Prostate gland (tissue), 2 donors: ENCODE measurements at regions not wholly inside any gene's neighbourhood (a gene's known extent, or its start where the extent isn't known, plus 50 kb on each side); places are given as distances from the start of the nearest gene placed in this dataset.

Source experiments
- DNase-seq: peaks from one replicate; pipeline ENCODE4 v3.0.0-alpha.2; 2019; ENCODE audit warnings: low spot score
- H3K27ac ChIP-seq, 2 donors: fragments of 200-600 bp; sonication (generic); 2 replicates each; pipeline ENCODE4 v1.5.1; 2017 to 2019
- H3K27me3 ChIP-seq: fragments of 200-600 bp; sonication (generic); replicated peaks from 2 replicates; pipeline ENCODE4 v1.5.1; 2019; ENCODE audit not compliant: insufficient read depth
- H3K36me3 ChIP-seq, 2 donors: fragments of 200-600 bp; sonication (generic); 1 replicate in 1 of 2; 2 replicates in 1 of 2; pipeline versions ENCODE4 v1.5.1 to v1.8.1; 2017 to 2019
- H3K4me1 ChIP-seq: fragments of 200-600 bp; sonication (generic); replicated peaks from 2 replicates; pipeline ENCODE4 v1.5.1; 2019
- H3K4me3 ChIP-seq, 2 donors: fragments of 200-600 bp; sonication (generic); 2 replicates each; pipeline ENCODE4 v1.5.1; 2017 to 2019
- H3K9me3 ChIP-seq: fragments of 200-600 bp; sonication (generic); 2 replicates; pipeline ENCODE4 v1.5.1; 2017
- POLR2A ChIP-seq: fragments of 450-650 bp; IDR thresholded peaks from one replicate; pipeline ENCODE4 v1.6.1; 2016; ENCODE audit warnings: antibody characterized with exemption, mild to moderate bottlenecking
- POLR2AphosphoS5 ChIP-seq: sonication (generic); formaldehyde crosslinking; IDR thresholded peaks from one replicate; pipeline ENCODE4 v1.6.1; 2017; ENCODE audit warnings: antibody characterized with exemption
- WGBS: methylation state at CpG from one replicate; pipeline ENCODE4 v1.1.5; 2018; 5-methylcytosine and 5-hydroxymethylcytosine counted together
- intact Hi-C: fragments of 100-400 bp; cut with DNase I; formaldehyde crosslinking; loops from one replicate; pipeline ENCODE4 v1.14.2; 2022
- TF ChIP-seq, protein P1 (sequence below), 4 experiments: fragments of 200-600 bp in 2 of 4; fragments of 450-650 bp in 2 of 4; sonication (generic) in 2 of 4; IDR thresholded peaks; 1 replicate in 3 of 4; 2 replicates in 1 of 4; pipeline ENCODE4 v1.5.1; 2016 to 2019; ENCODE audit warnings: antibody characterized with exemption in 4 of 4, mild to moderate bottlenecking in 2 of 4, moderate library complexity in 2 of 4

DNA sequence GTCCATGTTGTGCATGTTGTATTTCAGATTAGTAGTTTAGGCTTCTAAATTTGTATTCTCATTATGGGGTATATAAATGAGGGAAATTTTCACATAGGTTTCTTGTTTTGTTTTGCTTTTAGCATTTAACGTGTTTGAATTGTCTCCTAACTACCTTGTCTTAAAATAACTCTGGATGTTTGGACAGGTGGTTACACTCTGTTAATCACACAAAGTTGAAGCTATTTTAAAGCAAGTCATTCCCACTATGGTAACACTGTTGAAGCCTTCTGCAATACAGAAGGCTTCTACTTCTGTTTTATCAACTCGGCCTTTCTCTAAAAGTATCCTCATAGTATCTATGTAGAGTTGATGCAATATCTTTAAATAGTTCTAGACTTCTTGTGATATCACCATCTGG, 245.3 kb upstream of the HTR2A start:
- intact Hi-C loops, result no loop called here
- no peaks in the 10 kb centered on the region for H3K4me1 ChIP-seq
- H3K36me3 ChIP-seq, result no peaks in the 10 kb centered on the region
- DNase-seq, result no peak
- no peaks in the 10 kb centered on the region for H3K9me3 ChIP-seq
- TF ChIP-seq POLR2A (no peak), POLR2AphosphoS5 (no peak)
- TF ChIP-seq, protein P1, sequence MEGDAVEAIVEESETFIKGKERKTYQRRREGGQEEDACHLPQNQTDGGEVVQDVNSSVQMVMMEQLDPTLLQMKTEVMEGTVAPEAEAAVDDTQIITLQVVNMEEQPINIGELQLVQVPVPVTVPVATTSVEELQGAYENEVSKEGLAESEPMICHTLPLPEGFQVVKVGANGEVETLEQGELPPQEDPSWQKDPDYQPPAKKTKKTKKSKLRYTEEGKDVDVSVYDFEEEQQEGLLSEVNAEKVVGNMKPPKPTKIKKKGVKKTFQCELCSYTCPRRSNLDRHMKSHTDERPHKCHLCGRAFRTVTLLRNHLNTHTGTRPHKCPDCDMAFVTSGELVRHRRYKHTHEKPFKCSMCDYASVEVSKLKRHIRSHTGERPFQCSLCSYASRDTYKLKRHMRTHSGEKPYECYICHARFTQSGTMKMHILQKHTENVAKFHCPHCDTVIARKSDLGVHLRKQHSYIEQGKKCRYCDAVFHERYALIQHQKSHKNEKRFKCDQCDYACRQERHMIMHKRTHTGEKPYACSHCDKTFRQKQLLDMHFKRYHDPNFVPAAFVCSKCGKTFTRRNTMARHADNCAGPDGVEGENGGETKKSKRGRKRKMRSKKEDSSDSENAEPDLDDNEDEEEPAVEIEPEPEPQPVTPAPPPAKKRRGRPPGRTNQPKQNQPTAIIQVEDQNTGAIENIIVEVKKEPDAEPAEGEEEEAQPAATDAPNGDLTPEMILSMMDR (IDR thresholded peaks at IDR 0.05), result no peak
- no peak overlapping the region for H3K27ac ChIP-seq
- H3K27me3 ChIP-seq, result no peaks in the 10 kb centered on the region
- H3K4me3 ChIP-seq, result no peak overlapping the region
- 40% methylated on average over 2 of the region's 2 CpGs for WGBS

DNA sequence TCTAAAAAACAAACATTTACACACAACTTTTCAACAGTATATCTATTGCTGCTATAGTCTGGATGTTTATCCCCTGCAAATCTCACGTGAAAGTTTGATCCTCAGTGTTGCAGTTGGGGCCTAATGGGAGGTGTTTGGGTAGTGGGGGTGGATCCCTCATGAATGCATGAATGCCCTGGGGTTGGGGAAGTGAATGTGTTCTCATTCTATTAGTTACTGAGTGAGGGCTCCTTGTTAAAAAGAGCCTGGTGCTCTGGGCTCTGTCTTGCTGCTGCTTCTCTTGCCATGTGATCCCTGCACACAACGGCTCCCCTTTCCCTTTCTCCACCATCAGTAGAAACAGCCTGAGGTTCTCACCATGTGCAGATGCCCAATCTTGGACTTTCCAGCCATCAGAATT, 242.7 kb upstream of the HTR2A start:
- WGBS, result 57% methylated on average over 2 of the region's 2 CpGs
- Histone ChIP-seq H3K27me3 (no peaks in the 10 kb centered on the region), H3K27ac (no peak overlapping the region), H3K4me1 (no peaks in the 10 kb centered on the region), H3K4me3 (no peak overlapping the region), H3K36me3 (no peaks in the 10 kb centered on the region), H3K9me3 (no peaks in the 10 kb centered on the region)
- DNase-seq, result no peak
- TF ChIP-seq, protein P1 (IDR thresholded peaks at IDR 0.05), result no peak
- no peak for TF ChIP-seq POLR2AphosphoS5
- TF ChIP-seq POLR2A, result no peak
- intact Hi-C loops, result no loop called here

DNA sequence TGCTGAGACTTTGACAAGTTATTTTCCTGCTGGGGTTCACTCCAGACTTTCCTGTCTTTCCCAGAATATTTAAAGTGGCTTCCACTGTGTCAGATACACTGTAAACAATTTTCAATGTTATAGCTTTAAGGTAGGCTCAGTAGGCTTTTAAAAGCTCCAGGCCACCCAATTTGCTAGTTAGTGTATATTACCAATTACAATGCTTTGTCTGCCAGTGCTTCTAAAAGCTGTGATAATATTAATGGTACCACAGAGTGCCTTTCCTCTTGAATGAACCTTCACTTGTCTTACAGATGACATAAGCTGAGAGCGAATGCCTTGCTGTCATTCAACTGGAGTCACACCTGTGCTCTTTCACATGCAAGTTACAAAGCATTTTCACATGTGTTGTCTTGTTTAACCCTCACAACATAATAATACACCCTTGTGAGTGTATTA, 239.7 kb upstream of the HTR2A start:
- no peaks in the 10 kb centered on the region for H3K27me3 ChIP-seq
- H3K4me1 ChIP-seq, result no peaks in the 10 kb centered on the region
- WGBS, result 83% methylated on average over 1 of the region's 1 CpG
- H3K4me3 ChIP-seq, result no peak overlapping the region
- intact Hi-C loops, result no loop called here
- H3K36me3 ChIP-seq, result no peaks in the 10 kb centered on the region
- DNase-seq, result no peak
- TF ChIP-seq POLR2AphosphoS5 (no peak), POLR2A (no peak)
- TF ChIP-seq, protein P1 (IDR thresholded peaks at IDR 0.05), result no peak
- H3K9me3 ChIP-seq, result no peaks in the 10 kb centered on the region
- no peak overlapping the region for H3K27ac ChIP-seq

DNA sequence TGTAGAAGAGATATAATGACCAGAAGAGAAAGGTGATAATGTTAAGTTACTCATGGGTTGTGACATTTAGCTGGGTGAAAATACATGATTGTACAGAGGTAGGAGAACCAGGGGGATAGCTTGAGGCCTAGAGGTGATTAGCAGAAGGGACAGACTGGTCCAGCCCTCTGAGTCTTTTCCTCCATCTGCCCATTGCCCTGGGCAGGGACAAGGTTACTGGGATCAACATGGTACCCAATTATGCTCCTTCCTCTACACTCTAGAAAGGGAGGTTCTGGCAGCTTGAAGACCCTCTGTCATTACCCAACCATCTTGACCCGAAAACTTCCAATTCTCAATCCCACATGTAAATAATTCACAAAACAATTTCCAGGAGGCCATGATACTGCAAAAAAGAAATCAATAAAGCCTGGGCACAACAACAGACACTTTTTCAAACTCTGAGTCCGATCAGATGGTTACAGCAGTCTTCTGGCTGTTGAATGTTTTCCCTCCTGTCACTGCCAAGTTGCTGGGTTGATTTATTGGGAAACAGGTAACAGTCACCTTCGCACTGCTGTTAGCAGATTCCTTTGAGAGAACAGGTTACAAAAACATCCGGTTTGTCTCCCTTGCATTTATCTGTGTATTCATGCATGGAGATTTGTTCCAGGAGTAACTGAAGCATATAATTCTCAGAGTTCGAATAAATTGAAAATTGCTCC, 239.1 kb upstream of the HTR2A start:
- no peak overlapping the region for H3K27ac ChIP-seq
- H3K4me3 ChIP-seq, result no peak overlapping the region
- intact Hi-C loops, result no loop called here
- no peaks in the 10 kb centered on the region for H3K4me1 ChIP-seq
- no peaks in the 10 kb centered on the region for H3K9me3 ChIP-seq
- TF ChIP-seq POLR2AphosphoS5, result no peak
- no peak for TF ChIP-seq POLR2A
- TF ChIP-seq, protein P1 (IDR thresholded peaks at IDR 0.05), result no peak
- H3K27me3 ChIP-seq, result no peaks in the 10 kb centered on the region
- 54% methylated on average over 5 of the region's 5 CpGs for WGBS
- no peaks in the 10 kb centered on the region for H3K36me3 ChIP-seq
- DNase-seq, result no peak

DNA sequence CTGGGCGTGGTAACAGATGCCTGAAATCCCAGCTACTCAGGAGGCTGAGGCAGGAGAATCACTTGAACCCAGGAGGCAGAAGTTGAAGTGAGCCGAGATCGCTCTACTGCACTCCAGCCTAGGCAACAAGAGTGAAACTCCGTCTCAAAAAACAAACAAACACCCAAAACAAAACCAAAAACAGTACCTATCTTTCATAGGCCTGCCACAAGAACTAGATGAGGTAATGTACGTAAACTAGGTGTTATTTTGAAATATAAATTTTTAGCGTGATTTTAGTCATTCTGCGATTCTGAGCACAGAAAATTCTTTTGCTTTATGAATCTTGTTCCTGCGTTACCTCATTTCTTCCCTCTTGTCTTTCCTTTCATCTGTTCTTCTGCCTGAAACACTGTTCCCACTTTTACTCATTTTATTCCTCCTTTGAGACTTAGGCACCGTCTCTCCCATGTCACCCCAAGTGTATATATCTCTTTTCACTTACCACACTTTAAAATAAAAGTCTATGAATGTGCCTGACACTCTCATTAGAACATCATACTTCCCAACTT, 238.2 kb upstream of the HTR2A start:
- Histone ChIP-seq H3K27me3 (no peaks in the 10 kb centered on the region), H3K4me3 (no peak overlapping the region), H3K9me3 (no peaks in the 10 kb centered on the region), H3K27ac (no peak overlapping the region), H3K4me1 (no peaks in the 10 kb centered on the region), H3K36me3 (no peaks in the 10 kb centered on the region)
- DNase-seq, result no peak
- WGBS, result 84% methylated on average over 9 of the region's 9 CpGs
- intact Hi-C loops, result no loop called here
- no peak for TF ChIP-seq POLR2A
- TF ChIP-seq, protein P1 (IDR thresholded peaks at IDR 0.05), result no peak
- no peak for TF ChIP-seq POLR2AphosphoS5
